Liver (tissue), 3 donors: ENCODE measurements at regions not wholly inside any gene's neighbourhood (a gene's known extent, or its start where the extent isn't known, plus 50 kb on each side); places are given as distances from the start of the nearest gene placed in this dataset.

ENCODE experiments used
- EGR1 ChIP-seq, 2 donors: IDR thresholded peaks; 2 replicates each; pipeline ENCODE4 v1.6.1; 2016 to 2018; ENCODE audit warnings: antibody characterized with exemption in 2 of 2, low read depth in 2 of 2
- FOXA1 ChIP-seq: IDR thresholded peaks from 2 replicates; pipeline ENCODE4 v1.6.1; 2016; ENCODE audit warnings: antibody characterized with exemption
- GABPA ChIP-seq, 2 donors: IDR thresholded peaks in 1 of 2; conservative IDR thresholded peaks in 1 of 2; 2 replicates each; pipeline ENCODE4 v1.6.1; 2016; ENCODE audit warnings: antibody characterized with exemption in 2 of 2, mild to moderate bottlenecking in 1 of 2, moderate library complexity in 1 of 2
- NR2F2 ChIP-seq: IDR thresholded peaks from 2 replicates; pipeline ENCODE4 v1.6.1; 2016; ENCODE audit warnings: antibody characterized with exemption
- RAD21 ChIP-seq, 2 donors: IDR thresholded peaks; 2 replicates each; pipeline ENCODE4 v1.6.1; 2016; ENCODE audit warnings: antibody characterized with exemption in 2 of 2, mild to moderate bottlenecking in 2 of 2
- RXRA ChIP-seq, 2 donors: IDR thresholded peaks; 2 replicates each; pipeline ENCODE4 v1.6.1; 2017 to 2018; ENCODE audit warnings: antibody characterized with exemption in 2 of 2, mild to moderate bottlenecking in 1 of 2
- SP1 ChIP-seq: IDR thresholded peaks from 2 replicates; pipeline ENCODE4 v1.6.1; 2018; ENCODE audit warnings: antibody characterized with exemption, mild to moderate bottlenecking
- TAF1 ChIP-seq: conservative IDR thresholded peaks from 2 replicates; pipeline ENCODE4 v1.6.1; 2016; ENCODE audit warnings: antibody characterized with exemption, mild to moderate bottlenecking
- YY1 ChIP-seq: IDR thresholded peaks from 2 replicates; pipeline ENCODE4 v1.6.1; 2016; ENCODE audit warnings: antibody characterized with exemption, mild to moderate bottlenecking
- TF ChIP-seq, protein P1 (sequence below): fragments of 150-350 bp; IDR thresholded peaks from 2 replicates; pipeline ENCODE4 v1.5.1; 2017; ENCODE audit warnings: improper control_type of control experiment, low read depth, low read length; ENCODE audit not compliant: missing input control
- TF ChIP-seq, protein P2 (sequence below): IDR thresholded peaks from 2 replicates; pipeline ENCODE4 v1.6.1; 2016; ENCODE audit warnings: antibody characterized with exemption, mild to moderate bottlenecking
- TF ChIP-seq, protein P3 (sequence below): IDR thresholded peaks from 2 replicates; pipeline ENCODE4 v1.6.1; 2016; ENCODE audit warnings: antibody characterized with exemption
- TF ChIP-seq, protein P4 (sequence below): IDR thresholded peaks from 2 replicates; pipeline ENCODE4 v1.6.1; 2016; ENCODE audit warnings: antibody characterized with exemption
- TF ChIP-seq, protein P5 (sequence below): IDR thresholded peaks from 2 replicates; pipeline ENCODE4 v1.6.1; 2016; ENCODE audit warnings: antibody characterized with exemption
- donor health status: healthy.
- donor health status: healthy.

DNA sequence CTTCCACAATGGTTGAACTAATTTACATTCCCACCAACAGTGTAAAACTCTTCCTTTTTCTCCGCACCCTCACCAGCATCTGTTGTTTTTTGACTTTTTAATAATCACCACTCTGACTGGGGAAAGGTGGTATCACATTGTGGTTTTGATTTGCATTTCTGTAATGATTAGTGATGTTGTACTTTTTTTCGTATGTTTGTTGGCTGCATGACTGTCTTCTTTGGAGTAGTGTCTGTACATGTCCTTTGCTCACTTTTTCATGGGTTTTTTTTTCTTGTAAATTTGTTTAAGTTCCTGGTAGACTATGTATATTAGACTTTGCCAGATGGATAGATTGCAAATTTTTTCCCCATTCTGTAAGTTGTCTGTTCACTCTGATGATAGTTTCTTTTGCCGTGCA is 574.8 kb downstream of the KCNJ3 start:
- TF ChIP-seq RXRA (IDR thresholded peaks at IDR 0.05) (no peak), YY1 (no peak), FOXA1 (no peak), RAD21 (IDR thresholded peaks at IDR 0.05) (no peak), SP1 (no peak), GABPA (IDR thresholded peaks at IDR 0.05 in 1 of 2, conservative IDR thresholded peaks at IDR 0.05 in 1 of 2) (no peak), NR2F2 (no peak), TAF1 (no peak), EGR1 (IDR thresholded peaks at IDR 0.05; ENCODE audit: low read depth in 2 of 2) (no peak)
- TF ChIP-seq, protein P1, sequence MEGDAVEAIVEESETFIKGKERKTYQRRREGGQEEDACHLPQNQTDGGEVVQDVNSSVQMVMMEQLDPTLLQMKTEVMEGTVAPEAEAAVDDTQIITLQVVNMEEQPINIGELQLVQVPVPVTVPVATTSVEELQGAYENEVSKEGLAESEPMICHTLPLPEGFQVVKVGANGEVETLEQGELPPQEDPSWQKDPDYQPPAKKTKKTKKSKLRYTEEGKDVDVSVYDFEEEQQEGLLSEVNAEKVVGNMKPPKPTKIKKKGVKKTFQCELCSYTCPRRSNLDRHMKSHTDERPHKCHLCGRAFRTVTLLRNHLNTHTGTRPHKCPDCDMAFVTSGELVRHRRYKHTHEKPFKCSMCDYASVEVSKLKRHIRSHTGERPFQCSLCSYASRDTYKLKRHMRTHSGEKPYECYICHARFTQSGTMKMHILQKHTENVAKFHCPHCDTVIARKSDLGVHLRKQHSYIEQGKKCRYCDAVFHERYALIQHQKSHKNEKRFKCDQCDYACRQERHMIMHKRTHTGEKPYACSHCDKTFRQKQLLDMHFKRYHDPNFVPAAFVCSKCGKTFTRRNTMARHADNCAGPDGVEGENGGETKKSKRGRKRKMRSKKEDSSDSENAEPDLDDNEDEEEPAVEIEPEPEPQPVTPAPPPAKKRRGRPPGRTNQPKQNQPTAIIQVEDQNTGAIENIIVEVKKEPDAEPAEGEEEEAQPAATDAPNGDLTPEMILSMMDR: no peak
- TF ChIP-seq, protein P2, sequence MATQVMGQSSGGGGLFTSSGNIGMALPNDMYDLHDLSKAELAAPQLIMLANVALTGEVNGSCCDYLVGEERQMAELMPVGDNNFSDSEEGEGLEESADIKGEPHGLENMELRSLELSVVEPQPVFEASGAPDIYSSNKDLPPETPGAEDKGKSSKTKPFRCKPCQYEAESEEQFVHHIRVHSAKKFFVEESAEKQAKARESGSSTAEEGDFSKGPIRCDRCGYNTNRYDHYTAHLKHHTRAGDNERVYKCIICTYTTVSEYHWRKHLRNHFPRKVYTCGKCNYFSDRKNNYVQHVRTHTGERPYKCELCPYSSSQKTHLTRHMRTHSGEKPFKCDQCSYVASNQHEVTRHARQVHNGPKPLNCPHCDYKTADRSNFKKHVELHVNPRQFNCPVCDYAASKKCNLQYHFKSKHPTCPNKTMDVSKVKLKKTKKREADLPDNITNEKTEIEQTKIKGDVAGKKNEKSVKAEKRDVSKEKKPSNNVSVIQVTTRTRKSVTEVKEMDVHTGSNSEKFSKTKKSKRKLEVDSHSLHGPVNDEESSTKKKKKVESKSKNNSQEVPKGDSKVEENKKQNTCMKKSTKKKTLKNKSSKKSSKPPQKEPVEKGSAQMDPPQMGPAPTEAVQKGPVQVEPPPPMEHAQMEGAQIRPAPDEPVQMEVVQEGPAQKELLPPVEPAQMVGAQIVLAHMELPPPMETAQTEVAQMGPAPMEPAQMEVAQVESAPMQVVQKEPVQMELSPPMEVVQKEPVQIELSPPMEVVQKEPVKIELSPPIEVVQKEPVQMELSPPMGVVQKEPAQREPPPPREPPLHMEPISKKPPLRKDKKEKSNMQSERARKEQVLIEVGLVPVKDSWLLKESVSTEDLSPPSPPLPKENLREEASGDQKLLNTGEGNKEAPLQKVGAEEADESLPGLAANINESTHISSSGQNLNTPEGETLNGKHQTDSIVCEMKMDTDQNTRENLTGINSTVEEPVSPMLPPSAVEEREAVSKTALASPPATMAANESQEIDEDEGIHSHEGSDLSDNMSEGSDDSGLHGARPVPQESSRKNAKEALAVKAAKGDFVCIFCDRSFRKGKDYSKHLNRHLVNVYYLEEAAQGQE: no peak
- TF ChIP-seq, protein P3, sequence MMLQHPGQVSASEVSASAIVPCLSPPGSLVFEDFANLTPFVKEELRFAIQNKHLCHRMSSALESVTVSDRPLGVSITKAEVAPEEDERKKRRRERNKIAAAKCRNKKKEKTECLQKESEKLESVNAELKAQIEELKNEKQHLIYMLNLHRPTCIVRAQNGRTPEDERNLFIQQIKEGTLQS: no peak
- TF ChIP-seq, protein P4, sequence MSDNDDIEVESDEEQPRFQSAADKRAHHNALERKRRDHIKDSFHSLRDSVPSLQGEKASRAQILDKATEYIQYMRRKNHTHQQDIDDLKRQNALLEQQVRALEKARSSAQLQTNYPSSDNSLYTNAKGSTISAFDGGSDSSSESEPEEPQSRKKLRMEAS: no peak
- TF ChIP-seq, protein P5, sequence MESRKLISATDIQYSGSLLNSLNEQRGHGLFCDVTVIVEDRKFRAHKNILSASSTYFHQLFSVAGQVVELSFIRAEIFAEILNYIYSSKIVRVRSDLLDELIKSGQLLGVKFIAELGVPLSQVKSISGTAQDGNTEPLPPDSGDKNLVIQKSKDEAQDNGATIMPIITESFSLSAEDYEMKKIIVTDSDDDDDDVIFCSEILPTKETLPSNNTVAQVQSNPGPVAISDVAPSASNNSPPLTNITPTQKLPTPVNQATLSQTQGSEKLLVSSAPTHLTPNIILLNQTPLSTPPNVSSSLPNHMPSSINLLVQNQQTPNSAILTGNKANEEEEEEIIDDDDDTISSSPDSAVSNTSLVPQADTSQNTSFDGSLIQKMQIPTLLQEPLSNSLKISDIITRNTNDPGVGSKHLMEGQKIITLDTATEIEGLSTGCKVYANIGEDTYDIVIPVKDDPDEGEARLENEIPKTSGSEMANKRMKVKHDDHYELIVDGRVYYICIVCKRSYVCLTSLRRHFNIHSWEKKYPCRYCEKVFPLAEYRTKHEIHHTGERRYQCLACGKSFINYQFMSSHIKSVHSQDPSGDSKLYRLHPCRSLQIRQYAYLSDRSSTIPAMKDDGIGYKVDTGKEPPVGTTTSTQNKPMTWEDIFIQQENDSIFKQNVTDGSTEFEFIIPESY: no peak
